ENCODE measurements at regions not wholly inside any gene's neighbourhood (a gene's known extent, or its start where the extent isn't known, plus 50 kb on each side); places are given as distances from the start of the nearest gene placed in this dataset.

DNA sequence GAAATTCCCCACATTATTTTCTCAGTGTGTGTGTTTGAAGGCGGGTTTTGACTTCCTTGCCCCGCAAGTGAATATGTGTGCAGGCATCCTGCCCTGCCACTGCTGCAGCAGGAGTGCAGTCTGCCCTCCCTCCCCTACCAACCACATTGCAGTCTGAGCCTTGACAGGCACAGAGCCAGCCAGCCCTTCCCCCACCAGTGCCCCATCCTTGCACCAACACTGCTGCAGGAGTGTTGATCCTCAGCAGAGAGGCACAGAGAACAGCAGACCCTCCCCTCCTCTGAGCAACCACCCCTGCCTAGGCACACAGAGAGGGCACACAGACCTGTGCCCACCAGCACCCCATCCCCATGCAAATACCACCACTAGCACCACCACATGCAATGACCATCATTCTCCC, 683.0 kb upstream of the PKDCC start:
- no peak for DNase-seq (ENCODE audit: low spot score in 2 of 2)
- no peak overlapping the region for H3K4me3 ChIP-seq (ENCODE audit: low read depth, poor library complexity, severe bottlenecking)
- TF ChIP-seq POLR2A (IDR thresholded peaks at IDR 0.05), result no peak
- TF ChIP-seq, protein P1, sequence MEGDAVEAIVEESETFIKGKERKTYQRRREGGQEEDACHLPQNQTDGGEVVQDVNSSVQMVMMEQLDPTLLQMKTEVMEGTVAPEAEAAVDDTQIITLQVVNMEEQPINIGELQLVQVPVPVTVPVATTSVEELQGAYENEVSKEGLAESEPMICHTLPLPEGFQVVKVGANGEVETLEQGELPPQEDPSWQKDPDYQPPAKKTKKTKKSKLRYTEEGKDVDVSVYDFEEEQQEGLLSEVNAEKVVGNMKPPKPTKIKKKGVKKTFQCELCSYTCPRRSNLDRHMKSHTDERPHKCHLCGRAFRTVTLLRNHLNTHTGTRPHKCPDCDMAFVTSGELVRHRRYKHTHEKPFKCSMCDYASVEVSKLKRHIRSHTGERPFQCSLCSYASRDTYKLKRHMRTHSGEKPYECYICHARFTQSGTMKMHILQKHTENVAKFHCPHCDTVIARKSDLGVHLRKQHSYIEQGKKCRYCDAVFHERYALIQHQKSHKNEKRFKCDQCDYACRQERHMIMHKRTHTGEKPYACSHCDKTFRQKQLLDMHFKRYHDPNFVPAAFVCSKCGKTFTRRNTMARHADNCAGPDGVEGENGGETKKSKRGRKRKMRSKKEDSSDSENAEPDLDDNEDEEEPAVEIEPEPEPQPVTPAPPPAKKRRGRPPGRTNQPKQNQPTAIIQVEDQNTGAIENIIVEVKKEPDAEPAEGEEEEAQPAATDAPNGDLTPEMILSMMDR (IDR thresholded peaks at IDR 0.05), result no peak
- intact Hi-C loops (cut with DNase I; ENCODE audit: low total_unique reads), result no loop called here
- 85 to 87% methylated on average over 2 of the region's 2 CpGs for WGBS, 2 donors

DNA sequence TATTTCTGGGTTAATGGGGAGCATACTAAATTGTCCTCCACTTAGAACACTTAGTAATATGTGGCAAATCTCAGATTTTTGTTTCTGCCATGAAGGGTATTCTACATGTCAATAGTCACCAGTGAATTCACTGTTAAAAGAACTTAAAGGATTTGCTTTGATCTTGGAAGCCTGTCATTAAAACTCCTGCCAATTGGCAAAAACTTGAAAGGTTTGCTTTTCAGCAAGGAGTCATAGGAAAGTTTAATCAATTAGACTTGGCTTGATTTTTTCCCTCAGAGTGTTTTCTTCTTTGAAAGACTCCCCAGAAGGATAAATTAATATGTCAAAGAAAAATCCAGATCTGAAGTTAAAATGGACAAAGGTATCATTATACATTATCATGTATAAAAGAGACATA, 671.9 kb upstream of the PKDCC start:
- no peak for DNase-seq (ENCODE audit: low spot score in 2 of 2)
- TF ChIP-seq POLR2A (IDR thresholded peaks at IDR 0.05), result no peak
- intact Hi-C loops (cut with DNase I; ENCODE audit: low total_unique reads), result no loop called here
- H3K4me3 ChIP-seq (ENCODE audit: low read depth, poor library complexity, severe bottlenecking), result no peak overlapping the region

DNA sequence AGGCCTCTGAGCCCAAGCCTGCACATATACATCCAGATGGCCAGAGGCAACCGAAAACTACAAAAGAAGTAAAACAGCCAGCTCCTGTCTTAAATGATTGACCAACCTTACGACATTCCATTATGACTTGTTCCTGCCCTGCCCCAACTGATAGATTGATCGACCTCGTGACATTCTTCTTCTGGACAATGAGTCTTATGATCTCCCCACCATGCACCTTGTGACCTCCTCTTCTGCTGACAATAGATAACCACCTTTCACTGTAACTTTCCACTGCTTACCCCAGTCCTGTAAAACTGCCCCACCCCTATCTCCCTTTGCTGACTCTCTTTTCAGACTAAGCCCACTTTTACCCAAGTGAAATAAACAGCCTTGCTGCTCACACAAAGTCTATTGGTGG, 670.0 kb upstream of the PKDCC start:
- no peak overlapping the region for H3K4me3 ChIP-seq (ENCODE audit: low read depth, poor library complexity, severe bottlenecking)
- DNase-seq (ENCODE audit: low spot score in 2 of 2), result no peak
- intact Hi-C loops (cut with DNase I; ENCODE audit: low total_unique reads), result no loop called here
- no peak for TF ChIP-seq POLR2A (IDR thresholded peaks at IDR 0.05)
- TF ChIP-seq, protein P1 (IDR thresholded peaks at IDR 0.05), result no peak
- 65 to 68% methylated on average over 4 of the region's 4 CpGs for WGBS, 2 donors

DNA sequence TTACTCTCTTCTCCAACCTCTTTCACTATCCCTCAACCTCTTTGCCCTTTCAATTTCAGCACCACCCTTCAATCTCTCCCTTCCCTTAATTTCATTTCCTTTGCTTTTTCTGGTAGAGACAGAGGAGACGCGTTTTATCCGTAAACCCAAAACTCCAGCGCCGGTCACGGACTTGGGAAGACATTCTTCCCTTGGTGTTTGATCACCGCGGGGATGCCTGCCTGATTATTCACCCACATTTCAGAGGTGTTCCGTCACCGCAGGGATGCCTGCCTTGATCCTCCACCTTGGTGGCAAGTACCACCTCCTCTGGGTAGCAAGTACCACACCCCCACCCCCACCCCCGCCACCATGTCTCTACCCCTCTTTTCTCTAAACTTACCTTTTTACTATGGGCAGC, 669.4 kb upstream of the PKDCC start:
- no peak for DNase-seq (ENCODE audit: low spot score in 2 of 2)
- 93 to 97% methylated on average over 11 of the region's 11 CpGs for WGBS, 2 donors
- intact Hi-C loops (cut with DNase I; ENCODE audit: low total_unique reads), result no loop called here
- no peak overlapping the region for H3K4me3 ChIP-seq (ENCODE audit: low read depth, poor library complexity, severe bottlenecking)
- TF ChIP-seq, protein P1 (IDR thresholded peaks at IDR 0.05), result no peak
- TF ChIP-seq POLR2A (IDR thresholded peaks at IDR 0.05), result no peak

DNA sequence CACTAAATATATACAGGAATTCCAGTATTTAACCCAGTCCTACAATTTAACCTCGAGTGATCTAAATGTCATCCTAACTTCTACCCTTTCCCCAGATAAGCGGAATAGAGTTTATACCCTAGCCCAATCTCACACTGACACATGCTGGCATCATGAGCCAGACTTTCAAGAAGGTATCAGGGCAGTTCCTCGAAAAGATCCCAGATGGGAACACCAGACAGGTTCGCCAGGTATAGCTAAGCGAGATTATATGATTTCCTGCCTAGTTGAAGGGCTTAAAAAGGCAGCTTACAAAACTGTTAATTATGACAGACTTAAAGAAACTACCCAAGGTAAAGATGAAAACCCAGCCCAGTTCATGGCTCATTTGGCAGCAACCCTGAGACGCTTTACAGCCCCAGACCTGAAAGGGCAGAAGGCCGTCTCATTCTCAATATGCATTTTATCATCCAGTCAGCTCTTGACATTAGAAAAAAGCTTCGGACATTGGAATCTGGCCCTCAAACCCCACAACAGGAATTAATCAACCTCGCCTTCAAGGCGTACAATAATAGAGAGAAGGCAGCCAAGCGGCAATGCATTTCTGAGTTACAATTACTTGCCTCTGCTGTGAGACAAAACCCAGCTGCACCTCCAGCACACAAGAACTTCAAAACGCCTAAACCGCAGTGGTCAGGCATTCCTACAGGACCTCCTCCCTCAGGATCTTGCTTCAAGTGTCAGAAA, 668.2 kb upstream of the PKDCC start:
- H3K4me3 ChIP-seq (ENCODE audit: low read depth, poor library complexity, severe bottlenecking), result no peak overlapping the region
- intact Hi-C loops (cut with DNase I; ENCODE audit: low total_unique reads), result no loop called here
- WGBS, 2 donors, result 70 to 78% methylated on average over 13 of the region's 13 CpGs

DNA sequence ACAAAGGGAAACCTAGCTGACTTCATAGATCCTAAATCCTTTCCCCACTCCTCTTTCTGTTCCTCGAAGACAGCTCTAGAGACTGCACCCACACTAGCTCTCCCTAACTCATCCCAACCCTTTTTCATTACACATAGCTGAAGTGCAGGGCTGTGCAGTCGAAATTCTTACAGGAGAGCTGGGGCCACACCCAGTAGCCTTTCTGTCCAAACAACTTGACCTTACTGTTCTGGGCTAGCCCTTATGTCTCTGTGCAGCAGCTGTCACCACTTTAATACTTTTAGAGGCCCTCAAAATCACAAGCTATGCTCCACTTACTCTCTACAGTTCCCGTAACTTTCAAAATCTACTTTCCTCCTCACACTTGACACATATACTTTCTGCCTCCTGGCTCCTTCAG, 666.1 kb upstream of the PKDCC start:
- H3K4me3 ChIP-seq (ENCODE audit: low read depth, poor library complexity, severe bottlenecking), result no peak overlapping the region
- TF ChIP-seq, protein P1 (IDR thresholded peaks at IDR 0.05), result no peak
- TF ChIP-seq POLR2A (IDR thresholded peaks at IDR 0.05), result no peak
- 77 to 84% methylated on average over 3 of the region's 3 CpGs for WGBS, 2 donors
- no peak for DNase-seq (ENCODE audit: low spot score in 2 of 2)
- intact Hi-C loops (cut with DNase I; ENCODE audit: low total_unique reads), result no loop called here

More for the DNA sequence above, 668.2 kb upstream of the PKDCC start:
- DNase-seq (ENCODE audit: low spot score in 2 of 2), result no peak
- TF ChIP-seq, protein P1 (IDR thresholded peaks at IDR 0.05), result no peak
- TF ChIP-seq POLR2A (IDR thresholded peaks at IDR 0.05), result no peak
